ENCODE measurements at regions not wholly inside any gene's neighbourhood (a gene's known extent, or its start where the extent isn't known, plus 50 kb on each side); places are given as distances from the start of the nearest gene placed in this dataset.
"Not testable (repeated sequence)": the region's sequence is repeated elsewhere in the genome, so short reads cannot be mapped to it uniquely, and the experiment has no call there.

GRCh38 chr4:38279650-38280322, 319.6 kb downstream of the PTTG2 start:
- no peak for DNase-seq (ENCODE audit: low read depth)

- no peak for DNase-seq (ENCODE audit: low read depth)
Observed at GRCh38 chr4:38280323-38280706, 320.1 kb downstream of the PTTG2 start.

GRCh38 chr4:38281371-38282071, 321.3 kb downstream of the PTTG2 start:
- no peak for DNase-seq (ENCODE audit: low read depth)

DNA sequence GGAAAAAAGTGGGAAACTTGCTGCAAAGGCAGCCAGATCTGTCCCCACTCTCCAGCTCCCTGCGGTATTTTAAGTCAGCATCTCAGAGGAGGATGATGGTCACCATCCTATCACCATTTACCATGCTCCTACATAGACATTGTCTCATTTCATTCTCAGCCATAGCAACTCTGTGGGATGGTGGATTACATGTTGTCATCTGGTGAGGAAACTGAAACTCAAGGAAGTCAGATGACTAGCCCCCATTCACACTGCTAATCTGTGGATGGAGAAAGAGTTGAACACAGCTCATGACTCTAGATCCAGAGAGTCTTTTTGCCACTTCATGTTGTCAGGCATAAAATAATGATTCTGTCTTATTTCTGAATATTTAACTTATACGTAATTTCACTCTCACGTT, 323.5 kb downstream of the PTTG2 start:
- no peak for DNase-seq (ENCODE audit: low read depth)

GRCh38 chr4:38284294-38285030, 324.3 kb downstream of the PTTG2 start:
- DNase-seq (ENCODE audit: low read depth), result no peak

- no peak for DNase-seq (ENCODE audit: low read depth)
Observed at GRCh38 chr4:38287101-38287851, 327.1 kb downstream of the PTTG2 start.

DNA sequence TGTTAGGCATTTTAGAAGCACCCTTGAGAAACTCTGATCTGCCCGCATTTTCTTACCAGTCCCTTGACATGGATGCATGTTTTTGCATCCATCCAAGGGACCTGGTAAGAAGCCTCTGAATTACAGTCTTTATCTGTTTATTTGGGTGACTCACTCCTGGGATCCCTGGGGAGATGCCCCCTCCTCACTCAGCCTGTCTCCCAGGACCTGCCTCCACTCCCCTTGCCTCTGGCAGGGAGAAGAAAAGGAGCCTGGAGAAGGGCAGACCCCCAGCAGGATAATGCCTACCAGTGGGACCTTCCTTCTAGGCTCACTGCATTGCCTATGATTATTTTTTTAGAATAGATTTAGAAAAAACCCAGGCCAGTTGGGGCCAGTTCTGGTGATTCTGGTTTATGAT, 329.4 kb downstream of the PTTG2 start:
- no peak for DNase-seq (ENCODE audit: low read depth)

GRCh38 chr4:38290366-38290765, 330.2 kb downstream of the PTTG2 start:
- no peak for DNase-seq (ENCODE audit: low read depth)

DNA sequence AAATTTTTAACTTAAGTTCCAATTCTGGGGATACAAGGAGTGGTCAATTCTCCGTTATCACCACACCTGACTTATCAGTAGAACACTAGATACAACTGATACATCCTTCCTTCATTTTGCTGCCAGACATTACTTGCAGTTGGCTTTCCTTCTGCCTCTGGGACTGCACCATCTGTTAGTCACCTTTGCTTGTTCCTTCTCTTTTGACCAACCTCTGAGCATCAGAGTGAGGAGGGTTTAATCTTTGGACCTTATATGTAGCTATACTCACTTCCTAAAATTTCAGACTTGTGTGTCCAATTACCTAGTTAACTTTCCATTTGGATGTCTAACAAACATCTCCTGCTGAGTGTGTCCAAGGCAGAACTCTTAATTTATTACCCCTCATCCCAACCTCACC, 330.7 kb downstream of the PTTG2 start:
- DNase-seq (ENCODE audit: low read depth), result no peak

- DNase-seq (ENCODE audit: low read depth), result no peak
Observed at GRCh38 chr4:38292529-38292928, 332.3 kb downstream of the PTTG2 start.

- no peak for DNase-seq (ENCODE audit: low read depth)
Observed at GRCh38 chr4:38294238-38294637, 334.0 kb downstream of the PTTG2 start.

GRCh38 chr4:38297061-38297460, 336.9 kb downstream of the PTTG2 start:
- DNase-seq (ENCODE audit: low read depth), result no peak

DNA sequence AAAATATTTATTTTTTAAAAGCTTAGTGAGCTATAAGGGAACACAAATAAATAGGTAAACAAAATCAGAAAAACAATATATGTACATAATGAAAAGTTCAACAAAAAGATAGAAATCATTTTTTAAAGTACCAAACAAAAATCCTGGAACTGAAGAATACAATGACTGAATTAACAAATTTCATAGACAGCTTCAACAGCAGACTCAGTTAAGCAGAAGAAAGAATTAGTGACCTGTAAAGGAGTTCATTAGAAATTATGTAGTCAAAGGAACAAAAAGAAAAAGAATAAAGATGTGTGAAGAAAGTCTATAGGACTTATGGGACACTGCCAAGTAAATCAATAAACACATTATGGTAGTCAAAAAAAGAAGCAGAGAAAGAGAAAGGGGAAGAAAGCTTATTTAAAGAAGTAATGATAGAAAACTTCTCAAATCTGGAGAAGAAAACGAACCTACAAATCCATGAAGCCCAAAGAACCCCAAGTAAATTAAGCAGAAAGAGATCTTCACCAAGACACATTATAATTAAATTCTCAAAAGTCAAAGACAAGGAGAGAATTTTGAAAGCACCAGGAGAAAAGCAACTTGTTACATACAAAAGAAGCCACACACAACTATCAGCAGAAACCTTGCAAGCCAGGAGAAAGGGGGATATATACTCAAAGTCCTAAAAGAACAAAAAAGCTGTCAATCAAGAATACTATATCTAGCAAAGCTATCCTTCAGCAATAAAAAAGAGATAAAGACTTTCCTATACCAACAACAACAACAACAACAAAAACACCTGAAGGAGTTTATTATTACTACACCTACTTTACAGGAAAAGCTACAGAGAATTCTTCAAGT, 338.9 kb downstream of the PTTG2 start:
- DNase-seq (ENCODE audit: low read depth), result no peak

GRCh38 chr4:38302910-38303309, 342.7 kb downstream of the PTTG2 start:
- no peak for DNase-seq (ENCODE audit: low read depth)

DNA sequence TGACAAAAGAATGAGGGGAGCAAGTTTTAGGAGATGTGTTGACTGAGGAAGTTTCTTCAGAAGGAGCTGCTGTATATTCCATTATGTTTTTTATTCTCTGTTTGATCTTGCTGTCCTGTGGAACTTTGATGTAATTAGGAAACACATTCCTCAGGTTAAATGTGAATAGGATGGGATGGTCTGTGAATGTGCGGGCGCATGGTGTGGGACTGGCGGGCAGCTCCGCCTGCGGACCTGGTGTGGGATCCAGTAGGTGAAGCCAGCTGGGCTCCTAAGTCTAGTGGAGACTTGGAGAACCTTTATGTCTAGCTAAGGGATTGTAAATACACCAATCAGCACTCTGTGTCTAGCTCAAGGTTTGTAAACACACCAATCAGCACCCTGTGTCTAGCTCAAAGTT, 344.3 kb downstream of the PTTG2 start:
- DNase-seq (ENCODE audit: low read depth), result not testable (repeated sequence)

DNA sequence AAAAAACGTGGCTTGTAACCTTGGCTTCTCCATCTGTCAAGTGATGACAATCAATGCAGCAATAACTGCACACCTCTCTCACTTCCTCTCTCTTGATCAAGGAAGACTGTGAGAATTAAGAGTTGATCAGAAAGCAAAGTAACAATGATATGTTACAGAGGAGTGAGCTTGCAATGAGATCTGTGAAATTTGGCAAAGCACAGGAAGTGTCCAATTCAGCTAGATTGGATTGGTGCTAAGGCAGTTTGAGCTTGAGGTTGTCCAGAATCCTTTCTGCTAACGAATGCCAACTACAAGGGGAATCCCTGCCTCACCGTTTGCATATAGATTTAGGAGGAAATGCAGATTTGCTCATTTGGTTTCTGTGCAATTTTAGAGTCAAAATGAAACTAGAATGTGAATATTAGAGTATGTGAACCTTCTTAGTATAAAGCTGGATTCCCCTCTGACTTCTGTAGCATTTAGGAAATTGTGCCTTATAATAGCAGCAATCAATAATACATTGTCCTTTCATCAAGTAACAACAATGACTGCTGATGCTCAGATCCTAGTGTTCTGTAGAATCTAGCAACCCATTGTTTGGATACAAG, 346.4 kb downstream of the PTTG2 start:
- DNase-seq (ENCODE audit: low read depth), result no peak

DNA sequence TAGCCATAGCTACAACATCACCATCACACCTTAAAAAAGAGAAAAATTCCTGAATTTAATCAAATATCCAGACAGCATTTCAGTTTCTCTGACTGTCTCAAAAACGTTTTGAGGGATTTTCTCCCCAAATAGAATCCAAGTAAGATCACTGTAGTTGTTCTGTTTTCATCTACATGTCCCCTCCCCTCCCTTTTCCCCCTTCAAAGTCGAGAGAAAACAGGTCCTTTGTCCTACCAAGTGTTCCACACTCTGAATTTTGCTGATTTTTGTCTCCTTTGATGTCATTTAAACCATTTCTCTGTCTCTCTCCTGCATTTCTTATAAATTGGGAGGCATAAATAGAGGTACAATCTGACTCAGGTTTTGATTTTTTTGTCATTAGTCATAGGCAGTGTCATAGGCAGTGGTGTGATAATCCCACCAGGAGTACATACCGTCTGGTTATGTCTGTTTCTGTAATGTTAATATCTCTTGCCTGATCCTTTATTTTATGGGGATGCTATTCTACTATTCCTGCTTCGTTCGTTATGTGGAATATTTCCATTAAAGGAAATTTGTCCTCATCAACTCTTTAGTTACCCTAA, 348.6 kb downstream of the PTTG2 start:
- no peak for DNase-seq (ENCODE audit: low read depth)

GRCh38 chr4:38309471-38309870, 349.3 kb downstream of the PTTG2 start:
- no peak for DNase-seq (ENCODE audit: low read depth)

- peak; percentile 58 for DNase-seq (ENCODE audit: low read depth)
Observed at GRCh38 chr4:38310446-38311043, 350.3 kb downstream of the PTTG2 start.

DNA sequence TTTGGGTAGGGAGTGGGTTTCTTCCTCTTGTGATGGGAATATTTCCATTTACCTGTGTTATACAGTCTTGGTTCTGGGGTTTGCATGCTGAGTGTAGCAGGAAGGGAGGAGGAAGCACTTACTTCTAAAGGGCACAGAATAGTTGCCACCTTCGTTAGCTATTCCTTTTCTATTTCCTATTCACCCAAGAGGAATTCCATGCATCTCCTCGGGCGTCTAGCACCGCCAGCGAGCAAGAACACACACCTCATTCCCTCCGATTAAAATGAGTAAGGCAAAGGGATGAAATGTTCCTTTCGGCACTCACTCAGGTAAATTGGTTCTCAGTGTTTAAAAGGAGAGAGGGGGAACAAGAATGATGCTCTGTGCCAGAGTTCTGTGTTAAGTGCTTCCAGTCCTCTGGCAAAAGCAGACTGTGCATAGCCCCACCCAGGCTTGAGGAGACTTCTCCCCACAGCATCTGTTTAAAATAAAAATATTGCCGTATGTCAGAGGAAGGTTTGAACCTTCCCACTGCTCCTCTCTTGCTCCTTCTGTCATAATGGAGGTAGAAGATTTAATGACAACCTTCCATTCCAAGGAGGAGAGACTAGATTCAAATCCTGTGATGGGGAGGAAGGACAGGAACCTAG, 351.4 kb downstream of the PTTG2 start:
- DNase-seq (ENCODE audit: low read depth), result no peak

Measured in T follicular helper cell (primary cell).